Activated naive CD4-positive, alpha-beta T cell treated with anti-CD3 and anti-CD28 coated beads for 36 hours (primary cell): ENCODE measurements at regions not wholly inside any gene's neighbourhood (a gene's known extent, or its start where the extent isn't known, plus 50 kb on each side); places are given as distances from the start of the nearest gene placed in this dataset.

Experiments used
- CTCF ChIA-PET: fragments of 350-600 bp; sonication (Branson Sonifier 250); formaldehyde crosslinking; loops from one replicate; lab custom pipeline; 2021; ENCODE audit warnings: antibody characterized with exemption; lab: Charles Lee
- DNase-seq: peaks from one replicate; pipeline ENCODE4 v3.0.0-alpha.2; 2020
- H3K27ac Mint-ChIP-seq: one replicate; pipeline ENCODE4 v1.8.0; 2021; ENCODE audit warnings: mild to moderate bottlenecking, mixed read lengths
- H3K27me3 Mint-ChIP-seq: one replicate; pipeline ENCODE4 v1.8.0; 2021; ENCODE audit warnings: low read depth, mixed read lengths
- H3K36me3 Mint-ChIP-seq: one replicate; pipeline ENCODE4 v1.8.0; 2021; ENCODE audit warnings: low read depth, mixed read lengths
- H3K4me1 Mint-ChIP-seq: one replicate; pipeline ENCODE4 v1.8.0; 2021; ENCODE audit warnings: low read depth, mixed read lengths
- H3K4me3 Mint-ChIP-seq: one replicate; pipeline ENCODE4 v1.8.0; 2021; ENCODE audit warnings: mild to moderate bottlenecking, moderate library complexity, mixed read lengths
- H3K9me3 Mint-ChIP-seq: one replicate; pipeline ENCODE4 v1.8.0; 2021; ENCODE audit warnings: mixed read lengths
- intact Hi-C: fragments of 100-400 bp; cut with micrococcal nuclease; formaldehyde crosslinking; loops from one replicate; pipeline ENCODE4 v1.15.1; 2023

DNA sequence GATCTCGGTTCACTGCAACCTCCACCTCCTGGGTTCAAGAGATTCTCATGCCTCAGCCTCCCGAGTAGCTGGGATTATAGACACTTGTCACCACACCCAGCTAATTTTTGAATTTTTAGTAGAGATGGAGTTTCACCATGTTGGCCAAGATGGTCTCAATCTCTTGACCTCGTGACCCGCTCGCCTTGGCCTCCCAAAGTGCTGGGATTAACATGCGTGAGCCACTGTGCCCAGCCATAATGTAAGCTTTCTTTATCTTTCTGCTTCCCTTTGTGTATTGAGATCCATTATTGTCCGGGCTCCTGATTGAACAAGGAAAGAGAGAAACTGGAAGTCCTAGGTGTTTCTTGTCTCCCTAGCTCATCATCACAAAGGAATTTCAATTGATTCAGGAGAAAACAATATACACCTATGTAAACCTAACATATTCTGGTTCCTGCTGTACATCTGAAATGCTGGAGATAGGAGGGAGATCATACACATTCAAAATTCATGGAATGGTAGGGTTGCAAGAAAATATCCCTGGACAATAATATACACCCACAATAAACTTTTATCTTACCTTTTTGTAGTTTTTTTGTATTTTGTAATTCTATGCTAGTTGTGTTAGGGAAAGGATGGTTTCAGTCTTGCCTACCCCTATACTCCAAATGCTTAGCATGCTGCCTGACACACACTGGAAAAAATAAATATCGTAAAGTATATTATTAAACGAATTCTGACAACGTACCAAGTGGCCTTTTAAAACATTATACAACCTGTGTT is 194.4 kb upstream of the HS3ST1 start:
- intact Hi-C loops = loop anchor here (1.0 to 5.0 kb wide), 2 partner anchors 205 to 1041 kb away; no protein-coding TSS in a partner anchor
- Mint-ChIP-seq H3K4me3 (no peak overlapping the region), H3K36me3 (no peaks in the 10 kb centered on the region), H3K4me1 (no peaks in the 10 kb centered on the region), H3K9me3 (no peaks in the 10 kb centered on the region), H3K27ac (no peak overlapping the region), H3K27me3 (no peaks in the 10 kb centered on the region)
- CTCF ChIA-PET = no interaction called here
- no peak for DNase-seq

DNA sequence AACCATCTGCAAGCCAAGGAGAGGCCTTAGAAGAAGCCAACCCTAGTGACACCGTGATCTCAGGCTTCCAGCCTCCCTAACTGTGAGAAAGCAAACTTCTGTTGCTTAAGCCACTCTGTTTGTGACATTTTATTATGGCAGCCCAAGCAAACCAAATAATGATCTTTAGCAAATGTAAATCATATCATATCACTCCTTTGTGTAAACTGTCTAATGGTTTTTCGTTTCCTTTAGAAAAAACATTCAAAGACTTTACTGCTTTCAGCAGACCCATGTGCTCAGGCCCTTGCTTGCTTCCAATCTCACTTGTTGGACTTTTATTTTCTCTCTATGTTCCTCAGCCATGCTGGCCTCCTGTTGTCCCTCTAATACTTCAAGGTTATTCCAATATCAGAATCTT is 192.2 kb upstream of the HS3ST1 start:
- no peaks in the 10 kb centered on the region for H3K27me3 Mint-ChIP-seq
- no peaks in the 10 kb centered on the region for H3K36me3 Mint-ChIP-seq
- H3K9me3 Mint-ChIP-seq = no peaks in the 10 kb centered on the region
- CTCF ChIA-PET = no interaction called here
- no peak for DNase-seq
- H3K27ac Mint-ChIP-seq = no peak overlapping the region
- intact Hi-C loops = loop anchor here (5.0 kb wide), 1 partner anchor 1039 kb away; no protein-coding TSS in a partner anchor
- H3K4me1 Mint-ChIP-seq = no peaks in the 10 kb centered on the region
- no peak overlapping the region for H3K4me3 Mint-ChIP-seq

DNA sequence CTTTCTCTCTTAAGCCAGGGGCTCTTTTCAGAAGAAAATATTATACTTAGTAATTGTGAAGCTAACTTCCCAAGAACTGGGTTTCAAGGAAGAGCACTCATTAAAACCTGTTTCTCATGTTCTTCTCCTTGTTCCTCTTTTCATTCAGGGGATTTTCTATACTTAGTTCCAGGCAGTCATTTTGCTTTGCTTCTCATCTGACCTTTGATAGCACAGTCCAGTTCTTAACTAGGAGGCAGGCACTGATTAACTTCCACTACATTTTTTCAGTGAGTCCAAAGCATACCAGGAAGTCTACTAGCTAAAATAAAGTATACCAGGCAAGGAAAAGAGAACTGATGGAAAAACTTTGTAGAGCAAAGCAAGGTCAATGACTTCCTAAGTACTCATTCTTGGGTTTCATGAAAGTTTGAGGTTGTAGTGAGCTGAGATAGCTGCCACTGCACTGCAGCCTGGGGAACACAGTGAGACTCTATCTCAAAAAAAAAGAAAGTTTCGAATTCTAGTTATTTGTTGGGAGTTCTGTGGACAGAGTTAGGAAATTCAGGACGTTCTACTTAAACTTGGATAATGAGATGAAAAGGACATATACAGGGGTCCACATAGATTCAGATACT is 190.1 kb upstream of the HS3ST1 start:
- no peak overlapping the region for H3K4me3 Mint-ChIP-seq
- no peaks in the 10 kb centered on the region for H3K4me1 Mint-ChIP-seq
- H3K27ac Mint-ChIP-seq = no peak overlapping the region
- H3K36me3 Mint-ChIP-seq = no peaks in the 10 kb centered on the region
- H3K9me3 Mint-ChIP-seq = no peaks in the 10 kb centered on the region
- CTCF ChIA-PET = no interaction called here
- DNase-seq = no peak
- no peaks in the 10 kb centered on the region for H3K27me3 Mint-ChIP-seq
- intact Hi-C loops = no loop called here

DNA sequence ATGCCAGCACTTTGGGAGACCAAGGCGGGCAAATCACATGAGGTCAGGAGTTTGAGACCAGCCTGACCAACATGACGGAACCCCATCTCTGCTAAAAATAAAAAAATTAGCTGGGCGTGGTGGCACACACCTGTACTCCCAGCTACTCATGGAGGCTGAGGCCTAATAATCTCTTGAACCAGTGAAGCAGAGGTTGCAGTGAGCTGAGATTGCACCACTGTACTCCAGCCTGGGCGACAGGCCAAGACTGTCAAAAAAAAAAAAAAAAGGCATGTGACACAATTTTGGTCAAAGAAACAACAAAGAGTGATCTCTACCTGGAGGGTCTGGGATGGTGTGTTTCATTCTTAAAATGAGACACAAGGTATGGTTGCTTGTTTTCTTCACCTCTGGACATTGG is 188.2 kb upstream of the HS3ST1 start:
- Mint-ChIP-seq H3K36me3 (no peaks in the 10 kb centered on the region), H3K27ac (no peak overlapping the region), H3K9me3 (no peaks in the 10 kb centered on the region), H3K27me3 (no peaks in the 10 kb centered on the region), H3K4me1 (no peaks in the 10 kb centered on the region), H3K4me3 (no peak overlapping the region)
- intact Hi-C loops = no loop called here
- CTCF ChIA-PET = no interaction called here
- DNase-seq = no peak

DNA sequence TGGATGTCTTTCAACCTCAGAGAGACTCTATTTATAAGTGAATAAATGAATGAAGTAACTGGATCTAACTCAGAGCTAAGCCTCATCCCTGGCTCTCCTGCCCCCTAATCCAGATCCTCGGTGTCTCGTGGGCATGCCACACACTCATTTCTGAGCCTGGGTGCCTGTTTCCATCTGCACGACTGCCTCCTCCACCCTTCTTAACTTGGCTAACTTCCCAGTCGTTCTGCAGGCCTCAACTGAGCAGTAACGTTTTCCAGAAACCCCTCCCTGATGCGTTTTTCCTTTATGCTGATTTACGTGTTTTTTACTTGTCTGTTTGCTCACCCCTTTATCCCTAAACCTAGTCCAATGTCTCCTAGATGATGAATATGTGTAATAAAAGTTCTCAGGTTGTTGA is 186.9 kb upstream of the HS3ST1 start:
- Mint-ChIP-seq H3K4me3 (no peak overlapping the region), H3K27ac (no peak overlapping the region), H3K9me3 (no peaks in the 10 kb centered on the region), H3K36me3 (no peaks in the 10 kb centered on the region), H3K27me3 (no peaks in the 10 kb centered on the region), H3K4me1 (no peaks in the 10 kb centered on the region)
- CTCF ChIA-PET = no interaction called here
- DNase-seq = no peak
- intact Hi-C loops = no loop called here

DNA sequence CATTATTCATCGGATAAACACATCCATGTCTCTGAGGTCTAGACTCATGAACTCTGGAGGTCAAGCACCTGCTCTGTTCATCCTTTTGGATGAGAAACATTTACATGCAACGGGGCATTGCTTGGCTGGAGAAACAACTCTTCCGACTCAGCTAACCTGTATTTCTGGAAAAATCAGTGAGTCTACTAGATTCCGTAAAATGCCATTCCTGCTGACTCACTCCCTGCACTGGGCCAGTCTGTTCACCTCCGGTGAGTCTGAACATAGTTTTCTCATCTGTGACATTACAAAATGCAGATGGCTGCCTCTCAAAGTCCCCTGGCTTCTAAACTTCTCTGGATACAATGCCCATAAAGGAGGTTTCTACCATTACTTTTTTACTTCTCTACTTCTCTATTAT is 185.7 kb upstream of the HS3ST1 start:
- CTCF ChIA-PET = no interaction called here
- no peaks in the 10 kb centered on the region for H3K36me3 Mint-ChIP-seq
- intact Hi-C loops = no loop called here
- H3K9me3 Mint-ChIP-seq = no peaks in the 10 kb centered on the region
- H3K27me3 Mint-ChIP-seq = no peaks in the 10 kb centered on the region
- no peak overlapping the region for H3K27ac Mint-ChIP-seq
- H3K4me3 Mint-ChIP-seq = no peak overlapping the region
- H3K4me1 Mint-ChIP-seq = no peaks in the 10 kb centered on the region
- no peak for DNase-seq

DNA sequence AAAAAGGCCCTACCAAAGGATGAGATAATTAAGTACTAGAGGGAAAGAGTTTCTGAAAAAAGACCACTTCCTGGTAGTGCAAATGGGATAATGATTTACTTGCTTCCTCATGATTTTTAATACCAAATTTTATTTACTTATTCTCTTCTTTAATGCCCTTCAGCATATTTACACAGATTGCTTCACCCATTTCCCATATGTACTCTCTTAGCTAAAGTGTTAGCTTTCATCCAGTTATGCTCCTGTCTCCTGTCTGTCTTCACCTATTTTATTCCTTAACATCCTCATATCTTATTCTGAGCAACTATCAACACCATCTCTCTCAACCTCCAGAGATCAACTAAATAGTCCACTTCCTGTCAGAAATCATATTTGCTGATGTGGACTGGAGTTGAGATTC is 183.2 kb upstream of the HS3ST1 start:
- CTCF ChIA-PET = no interaction called here
- no peak overlapping the region for H3K4me3 Mint-ChIP-seq
- H3K27ac Mint-ChIP-seq = no peak overlapping the region
- no peaks in the 10 kb centered on the region for H3K36me3 Mint-ChIP-seq
- no peaks in the 10 kb centered on the region for H3K27me3 Mint-ChIP-seq
- H3K9me3 Mint-ChIP-seq = no peaks in the 10 kb centered on the region
- DNase-seq = no peak
- intact Hi-C loops = no loop called here
- peaks cover 2% of the 10 kb centered on the region for H3K4me1 Mint-ChIP-seq

DNA sequence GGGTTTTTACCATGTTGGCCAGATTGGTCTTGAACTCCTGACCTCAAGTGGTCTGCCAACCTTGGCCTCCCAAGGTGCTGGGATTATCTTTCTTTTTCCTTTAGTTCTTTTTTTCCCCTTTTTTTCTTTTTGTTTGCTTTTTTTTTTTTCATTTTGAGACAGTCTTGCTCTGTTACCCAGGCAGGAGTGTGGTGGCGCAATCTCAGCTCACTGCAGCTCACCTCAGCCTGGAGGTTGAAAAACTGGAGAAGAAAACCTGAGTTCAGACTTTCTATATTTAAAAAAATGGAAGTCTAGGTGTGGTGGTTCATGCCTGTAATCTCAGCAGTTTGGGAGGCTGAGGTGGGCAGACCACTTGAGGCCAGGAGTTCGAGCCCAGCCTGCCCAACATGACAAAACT is 181.1 kb upstream of the HS3ST1 start:
- Mint-ChIP-seq H3K9me3 (no peaks in the 10 kb centered on the region), H3K4me3 (no peak overlapping the region), H3K36me3 (no peaks in the 10 kb centered on the region), H3K27me3 (no peaks in the 10 kb centered on the region), H3K4me1 (peaks cover 2% of the 10 kb centered on the region), H3K27ac (no peak overlapping the region)
- intact Hi-C loops = no loop called here
- CTCF ChIA-PET = interaction anchor here (0.7 kb wide), 1 partner anchor 74 kb away, joined by 4 read pairs; no protein-coding TSS in a partner anchor
- DNase-seq = no peak

DNA sequence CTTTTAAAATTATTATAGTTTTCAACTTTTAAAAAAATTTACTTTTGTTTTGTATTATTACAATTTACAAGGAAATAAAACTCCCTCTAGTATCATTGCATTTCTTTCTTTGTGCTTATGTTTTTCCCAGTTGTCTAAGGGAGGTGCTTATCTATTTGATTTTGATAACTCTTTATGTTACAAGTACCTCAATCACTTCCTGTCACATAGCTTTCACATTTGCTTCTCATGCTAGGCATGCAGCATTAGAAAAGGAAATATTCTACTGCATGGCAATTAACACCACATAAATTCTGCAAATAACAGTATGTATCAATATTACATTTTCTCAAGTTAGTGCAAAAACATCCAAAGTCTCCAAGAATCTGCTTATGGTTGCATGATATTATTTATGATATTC is 180.3 kb upstream of the HS3ST1 start:
- Mint-ChIP-seq H3K4me1 (peaks cover 2% of the 10 kb centered on the region), H3K27ac (no peak overlapping the region), H3K4me3 (no peak overlapping the region), H3K27me3 (no peaks in the 10 kb centered on the region), H3K36me3 (no peaks in the 10 kb centered on the region), H3K9me3 (no peaks in the 10 kb centered on the region)
- CTCF ChIA-PET = no interaction called here
- intact Hi-C loops = no loop called here
- no peak for DNase-seq

DNA sequence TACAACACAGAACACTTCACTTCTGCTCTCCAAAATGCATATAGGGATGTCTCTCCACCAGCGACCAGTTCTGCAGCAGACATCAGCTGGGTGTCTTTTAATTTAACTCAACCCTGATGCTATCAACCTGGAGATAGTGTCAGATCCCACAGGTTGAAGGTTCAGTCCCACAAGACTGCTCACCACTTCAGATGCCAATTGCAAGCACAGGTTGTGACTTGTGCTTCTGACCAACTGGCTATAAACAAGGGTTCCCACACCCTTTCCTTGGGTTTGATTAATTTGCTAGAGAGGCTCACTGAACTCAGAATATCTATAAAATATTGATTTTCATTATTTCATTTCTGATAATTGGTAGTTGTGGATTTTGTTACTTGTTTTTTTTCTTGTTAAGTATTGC is 177.4 kb upstream of the HS3ST1 start:
- H3K4me1 Mint-ChIP-seq = peaks cover 2% of the 10 kb centered on the region
- no peaks in the 10 kb centered on the region for H3K9me3 Mint-ChIP-seq
- H3K27me3 Mint-ChIP-seq = no peaks in the 10 kb centered on the region
- CTCF ChIA-PET = no interaction called here
- no peak overlapping the region for H3K4me3 Mint-ChIP-seq
- no peaks in the 10 kb centered on the region for H3K36me3 Mint-ChIP-seq
- DNase-seq = no peak
- intact Hi-C loops = no loop called here
- H3K27ac Mint-ChIP-seq = no peak overlapping the region

DNA sequence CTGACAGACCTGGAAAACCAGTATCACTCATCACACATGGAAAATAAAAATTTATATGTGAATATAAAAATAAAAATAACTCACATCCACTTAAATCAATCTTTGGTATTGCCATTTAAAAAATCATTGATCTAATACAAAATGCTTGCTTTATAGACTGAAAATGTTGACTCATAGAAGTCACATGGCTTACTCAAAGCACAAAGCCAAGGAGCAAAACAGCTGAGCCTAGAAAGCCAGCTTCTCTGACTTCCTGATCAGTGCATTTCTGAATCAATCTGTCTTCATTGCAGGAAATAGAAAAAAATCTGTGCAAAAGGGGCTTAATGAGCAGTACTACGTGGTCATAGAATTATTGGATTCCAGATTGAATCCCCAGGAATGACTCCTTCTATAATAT is 176.9 kb upstream of the HS3ST1 start:
- H3K27me3 Mint-ChIP-seq = no peaks in the 10 kb centered on the region

DNA sequence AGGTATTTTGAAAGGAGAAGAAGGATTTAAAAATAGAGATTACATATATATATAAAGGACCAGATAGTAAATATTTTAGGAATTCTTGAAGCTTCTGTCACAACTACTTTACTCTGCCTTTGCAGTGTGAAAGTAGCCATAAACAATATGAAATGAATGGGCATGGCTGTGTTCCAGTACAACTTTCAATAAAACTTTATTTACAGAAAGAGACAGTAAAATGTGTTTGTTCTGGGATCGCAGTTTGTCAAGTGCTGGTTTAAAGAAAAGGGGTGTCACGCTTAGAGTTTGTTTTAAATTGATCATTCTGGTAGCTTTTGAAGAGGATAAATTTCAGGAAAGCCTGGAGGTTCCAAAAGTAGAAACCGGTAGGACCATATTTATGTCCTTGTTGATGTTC is 176.1 kb upstream of the HS3ST1 start:
- intact Hi-C loops = no loop called here
- no peak overlapping the region for H3K4me3 Mint-ChIP-seq
- H3K27me3 Mint-ChIP-seq = no peaks in the 10 kb centered on the region
- H3K4me1 Mint-ChIP-seq = peaks cover 4% of the 10 kb centered on the region
- no peaks in the 10 kb centered on the region for H3K9me3 Mint-ChIP-seq
- DNase-seq = no peak
- CTCF ChIA-PET = no interaction called here
- no peaks in the 10 kb centered on the region for H3K36me3 Mint-ChIP-seq
- H3K27ac Mint-ChIP-seq = no peak overlapping the region

More for the DNA sequence above, 176.9 kb upstream of the HS3ST1 start:
- intact Hi-C loops = no loop called here
- CTCF ChIA-PET = interaction anchor here (0.6 kb wide), 1 partner anchor 175 kb away, joined by 3 read pairs; no protein-coding TSS in a partner anchor
- no peak for DNase-seq
- no peaks in the 10 kb centered on the region for H3K36me3 Mint-ChIP-seq
- peaks cover 2% of the 10 kb centered on the region for H3K4me1 Mint-ChIP-seq
- no peaks in the 10 kb centered on the region for H3K9me3 Mint-ChIP-seq
- no peak overlapping the region for H3K27ac Mint-ChIP-seq
- H3K4me3 Mint-ChIP-seq = no peak overlapping the region

DNA sequence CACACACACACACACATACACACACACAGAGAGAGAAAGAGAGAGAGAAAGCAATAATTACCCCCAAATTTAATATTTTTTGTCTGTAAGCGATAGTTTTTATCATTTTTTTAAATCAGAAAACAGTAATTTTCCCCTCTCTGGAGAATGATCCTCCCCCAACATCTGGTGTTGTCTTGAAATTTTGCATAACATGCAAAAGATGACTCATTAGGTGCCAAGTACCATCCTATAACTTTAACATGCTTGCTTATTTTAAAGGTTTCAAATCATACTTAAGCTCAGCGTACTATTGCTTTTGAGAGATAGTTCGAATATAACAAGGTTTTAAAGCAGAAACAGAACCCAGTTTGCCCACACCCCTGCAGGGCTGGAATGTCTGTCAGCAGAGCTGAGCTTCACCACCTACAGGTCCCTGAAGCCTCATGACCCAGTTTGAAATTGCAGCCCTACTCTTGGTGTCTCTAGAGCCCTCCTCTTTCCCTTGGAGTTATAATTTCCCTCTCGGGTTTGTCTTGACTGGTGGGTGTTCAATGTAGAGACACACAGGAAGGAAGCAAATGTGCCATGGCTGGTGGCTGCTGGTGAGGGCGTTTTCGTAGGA is 175.0 kb upstream of the HS3ST1 start:
- Mint-ChIP-seq H3K36me3 (no peaks in the 10 kb centered on the region), H3K9me3 (no peaks in the 10 kb centered on the region), H3K27ac (no peak overlapping the region), H3K4me1 (peaks cover 2% of the 10 kb centered on the region), H3K4me3 (no peak overlapping the region), H3K27me3 (no peaks in the 10 kb centered on the region)
- intact Hi-C loops = no loop called here
- CTCF ChIA-PET = no interaction called here
- DNase-seq = no peak
